ENCODE measurements at regions not wholly inside any gene's neighbourhood (a gene's known extent, or its start where the extent isn't known, plus 50 kb on each side); places are given as distances from the start of the nearest gene placed in this dataset.

- no peak overlapping the region for H3K27ac ChIP-seq
- TF ChIP-seq CTCF (conservative IDR thresholded peaks at IDR 0.05): no peak
These were observed 180.9 kb downstream of the SOD2 start for GRCh38 chr6:159512104-159512503.

GRCh38 chr6:159510141-159510540 is 182.9 kb downstream of the SOD2 start:
- no peak for TF ChIP-seq CTCF (conservative IDR thresholded peaks at IDR 0.05)
- H3K27ac ChIP-seq: no peak overlapping the region

GRCh38 chr6:159508931-159509330 is 184.1 kb downstream of the SOD2 start:
- TF ChIP-seq CTCF (conservative IDR thresholded peaks at IDR 0.05): no peak
- no peak overlapping the region for H3K27ac ChIP-seq

- TF ChIP-seq CTCF (conservative IDR thresholded peaks at IDR 0.05): no peak
- no peak overlapping the region for H3K27ac ChIP-seq
These were observed 187.0 kb downstream of the SOD2 start for GRCh38 chr6:159506048-159506447.

GRCh38 chr6:159505140-159505922 is 187.7 kb downstream of the SOD2 start:
- H3K27ac ChIP-seq: no peak overlapping the region
- no peak for TF ChIP-seq CTCF (conservative IDR thresholded peaks at IDR 0.05)

- no peak overlapping the region for H3K27ac ChIP-seq
- no peak for TF ChIP-seq CTCF (conservative IDR thresholded peaks at IDR 0.05)
These were observed 191.5 kb downstream of the SOD2 start for GRCh38 chr6:159501558-159501957.

- no peak for TF ChIP-seq CTCF (conservative IDR thresholded peaks at IDR 0.05)
- H3K27ac ChIP-seq: no peak overlapping the region
These were observed 194.0 kb downstream of the SOD2 start for GRCh38 chr6:159499034-159499433.
